ENCODE measurements at regions not wholly inside any gene's neighbourhood (a gene's known extent, or its start where the extent isn't known, plus 50 kb on each side); places are given as distances from the start of the nearest gene placed in this dataset.

- TF ChIP-seq ZBTB34 (CRISPR knock-in tag; IDR thresholded peaks at IDR 0.05) = no peak
These were observed 211.7 kb downstream of the C11orf91 start (continued) for GRCh38 chr11:33488971-33489370.

GRCh38 chr11:33480626-33481025 is 220.0 kb downstream of the C11orf91 start:
- no peak for FAIRE-seq
- DNase-seq (ENCODE audit: extremely low read depth in 1 of 4, low spot score in 3 of 4) = no peak
- ATAC-seq = no peak
- Histone ChIP-seq H3K4me2 (ENCODE audit: insufficient read depth, low read length) (no peak overlapping the region), H3K9me1 (ENCODE audit: control insufficient read depth, insufficient read depth, low read length) (no peaks in the 10 kb centered on the region), H3K79me2 (ENCODE audit: control insufficient read depth, insufficient read depth, low read length) (no peaks in the 10 kb centered on the region), H4K20me1 (replicated peaks; ENCODE audit: control insufficient read depth, insufficient read depth, low read length) (no peaks in the 10 kb centered on the region), H3K27ac (ENCODE audit: extremely low read depth, low read depth, low read length) (no peak overlapping the region), H3K4me3 (no peak overlapping the region), H3K4me1 (replicated peaks in 1 of 2; ENCODE audit: control insufficient read depth in 2 of 2, insufficient read depth in 2 of 2, low read length in 2 of 2) (no peaks in the 10 kb centered on the region), H3K9ac (ENCODE audit: insufficient read depth in 1 of 2, low read depth in 2 of 2, low read length in 2 of 2) (no peak overlapping the region), H2AFZ (ENCODE audit: low read depth, low read length) (no peak overlapping the region), H3K36me3 (ENCODE audit: control insufficient read depth, insufficient read depth, low read length) (no peaks in the 10 kb centered on the region), H3K9me3 (replicated peaks; ENCODE audit: control insufficient read depth, insufficient read depth, low read depth, low read length) (no peaks in the 10 kb centered on the region), H3K27me3 (ENCODE audit: control insufficient read depth in 2 of 2, insufficient read depth in 2 of 2, low read length in 2 of 2) (peaks cover 0 to 9% of the 10 kb centered on the region in 2 experiments; a peak in 2 of 5 replicates)
- intact Hi-C loops (cut with micrococcal nuclease) = no loop called here
- ChIA-PET POLR2A (no interaction called here), CTCF (ENCODE audit: low intra/inter-chr PET ratio) (no interaction called here)
- 0% methylated on average over 3 of the region's 3 CpGs for WGBS (ENCODE audit: insufficient coverage, low coverage, missing lambda C conversion rate)
- BruUV-seq (replicated peaks) = no TSS peak
- in situ Hi-C loops (cut with MboI) = no loop called here
- TF ChIP-seq PBX2 (CRISPR knock-in tag; IDR thresholded peaks at IDR 0.05; ENCODE audit: low read depth) = no peak
- no peak for TF ChIP-seq PBX2 (tag; conservative IDR thresholded peaks at IDR 0.05; ENCODE audit: low read depth)
- no peak for TF ChIP-seq RB1 (IDR thresholded peaks at IDR 0.05; ENCODE audit: low read depth)
- TF ChIP-seq HNRNPH1 (optimal IDR thresholded peaks at IDR 0.05; ENCODE audit: low read depth, low read length) = no peak
- TF ChIP-seq BRCA1 (IDR thresholded peaks at IDR 0.05) = no peak
- no peak for TF ChIP-seq BRCA1 (CRISPR knock-in tag; IDR thresholded peaks at IDR 0.05)
- no peak for TF ChIP-seq CBX2 (IDR thresholded peaks at IDR 0.05; ENCODE audit: insufficient read depth, low read length, poor library complexity, severe bottlenecking)
- TF ChIP-seq CEBPZ (IDR thresholded peaks at IDR 0.05; ENCODE audit: borderline replicate concordance, low read depth, low read length) = no peak
- TF ChIP-seq MTA2 (IDR thresholded peaks at IDR 0.05; ENCODE audit: low read depth) = no peak
- no peak for TF ChIP-seq BHLHE40 (IDR thresholded peaks at IDR 0.05; ENCODE audit: low read length)
- no peak for TF ChIP-seq E2F1 (CRISPR knock-in tag; IDR thresholded peaks at IDR 0.05)
- TF ChIP-seq TAF1 (IDR thresholded peaks at IDR 0.05; ENCODE audit: control insufficient read depth, extremely low read depth, insufficient read depth, low read length, severe bottlenecking) = no peak
- TF ChIP-seq MAFG (tag; conservative IDR thresholded peaks at IDR 0.05) = no peak

All from K562 (cell line).